Stimulated activated CD4-positive, alpha-beta T cell treated with anti-CD3 and anti-CD28 coated beads, Interleukin-15, amount 100 ng/mL, for 1 hour (primary cell): ENCODE measurements at regions not wholly inside any gene's neighbourhood (a gene's known extent, or its start where the extent isn't known, plus 50 kb on each side); places are given as distances from the start of the nearest gene placed in this dataset.

Source experiments
- DNase-seq, 2 donors: peaks; one replicate each; pipeline ENCODE4 v3.0.0-alpha.2; 2020; ENCODE audit warnings: low read depth in 1 of 2, low spot score in 1 of 2

DNA sequence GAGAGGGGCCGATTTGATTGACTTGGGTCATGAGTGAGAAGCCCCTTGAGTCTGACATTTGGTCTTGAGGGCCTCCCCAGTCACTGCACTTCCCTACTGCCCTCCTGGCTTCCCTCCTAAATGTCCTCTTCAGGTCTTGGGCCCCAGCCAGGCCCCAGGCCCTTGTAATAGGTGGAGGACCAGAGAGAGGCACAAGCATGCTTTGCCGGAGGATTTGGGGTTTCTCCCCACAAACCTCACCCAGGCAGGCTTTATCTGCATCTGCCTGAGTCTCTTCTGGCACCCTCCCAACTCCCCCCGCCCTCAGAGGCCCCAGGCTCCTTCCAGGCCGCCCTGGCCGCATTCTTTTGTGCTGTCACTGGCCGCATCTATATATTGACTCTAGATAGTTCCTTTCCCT is 270.7 kb downstream of the HAUS1 start:
- no peak for DNase-seq

- DNase-seq = no peak
These were observed 273.4 kb downstream of the HAUS1 start for GRCh38 chr18:46377557-46377956.

GRCh38 chr18:46378126-46378863 is 274.1 kb downstream of the HAUS1 start:
- DNase-seq = no peak

- DNase-seq = no peak
These were observed 274.7 kb downstream of the HAUS1 start for GRCh38 chr18:46378864-46379207.

GRCh38 chr18:46379323-46379950 is 275.3 kb downstream of the HAUS1 start:
- DNase-seq = no peak

- DNase-seq = no peak
These were observed 271.9 kb downstream of the LOXHD1 start for GRCh38 chr18:46385124-46385523.

- no peak for DNase-seq
These were observed 270.2 kb downstream of the LOXHD1 start for GRCh38 chr18:46386788-46387187.

DNA sequence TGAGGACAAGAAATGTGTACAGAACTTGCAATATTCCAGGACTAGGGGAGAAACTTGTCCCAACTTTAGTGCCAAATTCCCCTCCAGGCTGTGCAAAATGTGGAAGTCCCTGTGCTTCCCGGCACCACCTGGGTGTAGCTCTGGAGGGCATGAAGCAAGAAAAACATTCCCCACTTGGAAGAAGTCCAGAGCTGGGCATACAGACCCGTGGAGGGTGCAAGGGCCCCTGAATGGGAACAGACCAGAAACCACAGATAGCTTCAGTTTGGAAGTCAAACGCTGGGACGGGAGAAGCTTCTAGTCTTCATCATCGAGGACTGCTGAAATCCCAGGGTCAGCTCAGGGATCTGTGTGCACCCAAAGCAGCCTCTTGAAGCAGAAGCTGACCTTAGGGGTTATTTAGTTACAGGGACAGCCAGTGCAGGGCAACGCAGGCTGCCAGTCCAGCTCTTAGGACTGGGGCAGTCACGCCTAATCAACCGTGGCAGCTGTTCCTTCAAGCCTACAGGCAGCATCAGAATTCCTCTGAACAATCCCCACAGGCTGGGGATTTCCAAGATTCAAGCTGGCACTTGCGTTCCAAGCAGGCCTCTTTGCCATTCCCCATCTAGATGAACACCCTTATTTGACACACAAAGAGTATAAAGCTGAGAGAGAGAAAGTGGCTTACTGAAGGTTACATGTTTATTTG is 269.4 kb downstream of the LOXHD1 start:
- no peak for DNase-seq

DNA sequence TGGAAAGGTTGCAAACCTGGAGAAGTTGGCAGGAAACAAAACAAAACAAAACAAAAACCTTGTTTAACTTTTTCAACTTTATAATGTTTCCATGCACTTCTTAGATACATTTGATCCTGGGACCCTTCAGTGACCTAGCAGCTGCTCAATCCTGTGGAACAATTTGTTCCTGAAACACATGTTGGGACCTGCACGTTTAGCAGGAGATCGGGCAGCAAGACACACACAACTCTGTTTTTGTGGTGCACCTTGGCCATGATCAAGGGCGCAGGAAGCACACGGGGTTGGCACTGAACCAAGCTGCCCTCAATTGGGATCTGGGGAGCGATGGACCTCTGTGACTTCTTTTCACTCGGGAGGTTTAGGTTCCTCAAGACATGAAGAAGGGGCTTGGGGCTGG is 268.7 kb downstream of the LOXHD1 start:
- no peak for DNase-seq

- no peak for DNase-seq
These were observed 264.4 kb downstream of the LOXHD1 start for GRCh38 chr18:46392576-46392975.

GRCh38 chr18:46393230-46393629 is 263.8 kb downstream of the LOXHD1 start:
- no peak for DNase-seq

DNA sequence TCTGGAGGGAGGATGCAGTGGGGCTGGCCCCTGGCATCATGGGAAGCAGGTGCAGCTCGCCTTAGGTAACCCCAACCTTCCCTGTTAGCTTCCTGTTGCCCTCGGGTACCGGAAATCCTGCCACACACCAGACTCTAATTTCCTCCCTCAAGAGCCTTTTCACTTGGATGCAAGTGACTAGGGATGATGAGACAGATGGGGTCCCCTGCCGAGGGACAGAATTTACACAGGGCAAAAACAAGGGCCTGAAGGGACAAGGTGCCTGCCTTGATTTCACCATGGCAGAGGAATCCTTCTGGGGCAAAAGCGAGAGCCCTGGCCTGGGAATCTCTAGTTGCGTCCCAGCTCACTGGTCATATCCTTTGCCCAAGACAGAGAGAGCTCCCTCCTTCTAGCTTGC is 263.1 kb downstream of the LOXHD1 start:
- no peak for DNase-seq

- DNase-seq = no peak
These were observed 261.2 kb downstream of the LOXHD1 start for GRCh38 chr18:46395795-46396194.

- no peak for DNase-seq
These were observed 259.8 kb downstream of the LOXHD1 start for GRCh38 chr18:46397174-46397573.

- DNase-seq = no peak
These were observed 259.0 kb downstream of the LOXHD1 start for GRCh38 chr18:46398005-46398404.

DNA sequence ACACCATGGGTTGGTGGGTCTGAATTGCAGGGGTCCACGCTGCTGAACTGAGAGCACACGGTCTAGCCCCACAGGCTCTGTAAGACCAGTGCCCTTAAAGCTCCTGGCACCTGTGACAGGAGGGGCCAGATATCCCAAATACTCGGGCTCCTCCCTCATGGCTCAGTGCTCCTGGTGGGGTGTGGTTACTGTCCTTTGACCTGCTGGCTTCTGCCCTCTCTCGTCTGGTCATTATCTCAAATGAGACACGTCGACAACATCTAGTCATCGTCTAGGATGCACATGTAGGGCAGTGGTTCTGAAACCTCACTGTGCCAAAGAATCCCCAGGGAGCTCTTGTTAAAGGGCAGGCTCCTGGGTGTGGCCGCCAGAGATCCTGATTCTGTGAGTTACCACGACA is 258.4 kb downstream of the LOXHD1 start:
- no peak for DNase-seq

DNA sequence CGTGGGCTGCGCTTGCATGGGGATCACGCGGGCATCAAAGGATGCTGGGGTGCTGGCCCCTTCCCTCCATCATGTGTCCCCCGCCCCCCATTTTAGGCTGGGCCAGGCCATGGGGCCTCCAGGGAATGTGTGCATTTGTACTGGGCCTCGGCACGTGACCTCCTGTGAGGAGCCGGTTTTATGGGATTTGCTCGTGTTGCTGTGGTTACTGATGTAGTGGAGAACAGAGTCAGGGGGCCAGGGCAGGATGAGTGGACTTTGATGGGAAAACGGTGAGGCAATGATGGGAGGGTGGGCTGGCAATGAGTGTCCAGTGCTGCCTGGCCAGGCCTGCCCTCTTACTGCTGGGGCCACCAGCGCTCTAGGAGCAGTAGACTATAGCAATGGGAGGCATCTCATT is 257.7 kb downstream of the LOXHD1 start:
- DNase-seq = no peak

DNA sequence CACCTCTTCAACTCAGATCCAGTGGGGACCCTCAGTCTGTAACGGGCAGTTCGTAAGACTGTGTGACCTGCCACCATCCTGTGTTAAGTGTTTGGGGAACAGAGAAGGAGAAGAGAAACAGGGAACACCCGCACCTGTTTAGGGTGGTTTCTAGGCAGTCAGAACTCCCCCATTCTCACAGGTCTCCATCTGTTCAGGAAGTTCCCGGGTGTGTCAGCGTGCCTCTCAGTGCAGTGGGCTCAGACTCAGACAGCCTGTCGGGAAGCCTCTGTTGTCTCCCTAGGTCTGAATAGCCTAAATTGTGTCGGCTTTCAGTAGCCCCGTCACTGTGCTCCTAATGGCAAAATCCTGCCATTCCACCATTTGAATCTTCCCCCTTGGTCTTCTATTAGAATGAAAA is 256.6 kb downstream of the LOXHD1 start:
- no peak for DNase-seq

DNA sequence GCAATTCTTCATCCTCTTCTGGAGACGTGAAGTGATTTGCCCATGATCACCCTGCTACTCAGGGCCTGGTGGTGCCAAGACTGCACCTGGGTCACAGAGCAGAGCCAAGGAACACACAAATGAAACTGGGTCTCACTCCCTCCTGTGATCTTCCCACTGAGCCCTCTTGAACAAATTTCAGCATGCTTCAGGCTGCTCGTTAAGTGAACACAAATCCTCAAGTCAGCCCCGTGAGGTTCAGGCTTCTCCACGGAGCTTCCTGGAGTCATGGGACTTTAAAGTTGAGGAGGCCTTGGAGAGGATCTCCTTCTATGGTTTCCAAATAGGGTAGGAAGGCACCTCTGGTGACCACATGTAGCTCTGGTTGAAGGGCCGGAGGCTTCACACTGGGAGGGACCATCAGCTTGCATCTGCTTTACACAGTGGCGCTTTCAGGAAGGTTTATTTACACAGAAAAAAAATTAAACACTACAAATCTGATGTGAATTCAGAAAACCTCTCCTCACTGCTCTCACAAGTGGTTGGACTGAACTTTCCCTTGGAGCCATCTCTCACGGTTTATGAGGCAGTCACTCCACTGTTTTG is 255.4 kb downstream of the LOXHD1 start:
- DNase-seq = no peak

- DNase-seq = no peak
These were observed 254.6 kb downstream of the LOXHD1 start for GRCh38 chr18:46402396-46402795.

DNA sequence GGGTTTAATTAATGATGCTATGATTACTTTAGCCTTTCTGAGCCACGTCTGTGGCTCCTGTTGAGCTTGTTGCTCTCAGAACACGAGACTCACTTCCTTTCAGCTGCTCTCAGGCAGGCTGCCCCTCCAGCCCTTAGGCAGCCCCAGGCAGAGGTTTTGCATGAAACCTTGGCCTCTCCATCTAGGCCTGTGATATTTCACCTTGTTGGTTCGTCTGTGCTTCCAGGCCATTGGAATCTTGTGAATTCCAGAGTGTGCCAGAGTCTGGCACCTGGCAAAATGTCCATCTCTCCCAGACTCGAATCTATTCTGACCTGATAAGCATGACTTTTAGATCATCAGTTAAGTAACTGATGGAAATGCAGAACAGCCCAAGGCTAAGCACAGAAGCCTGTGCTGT is 254.1 kb downstream of the LOXHD1 start:
- DNase-seq = no peak

GRCh38 chr18:46405832-46406538 is 251.0 kb downstream of the LOXHD1 start:
- no peak for DNase-seq
